Neuronal stem cell (in vitro differentiated cells): ENCODE measurements at regions not wholly inside any gene's neighbourhood (a gene's known extent, or its start where the extent isn't known, plus 50 kb on each side); places are given as distances from the start of the nearest gene placed in this dataset.
"Not testable (repeated sequence)": the region's sequence is repeated elsewhere in the genome, so short reads cannot be mapped to it uniquely, and the experiment has no call there.

Experiments used
- DNase-seq: peaks from one replicate; pipeline ENCODE4 v3.0.0-alpha.2; 2013; ENCODE audit warnings: low spot score
- H2AFZ ChIP-seq: one replicate; pipeline ENCODE4 v1.6.1; 2013; ENCODE audit warnings: mild to moderate bottlenecking, low read length, inconsistent platforms
- H2AK5ac ChIP-seq: 2 replicates; pipeline ENCODE4 v1.6.1; 2013; ENCODE audit warnings: low read depth, mild to moderate bottlenecking, inconsistent platforms, low read length, moderate library complexity, mixed read lengths
- H2BK120ac ChIP-seq: 2 replicates; pipeline ENCODE4 v1.6.1; 2013; ENCODE audit warnings: low read depth, mild to moderate bottlenecking, inconsistent platforms, low read length, moderate library complexity, mixed read lengths
- H2BK12ac ChIP-seq: one replicate; pipeline ENCODE4 v1.6.1; 2013; ENCODE audit warnings: low read length, inconsistent platforms
- H2BK15ac ChIP-seq: 2 replicates; pipeline ENCODE4 v1.6.1; 2013; ENCODE audit warnings: mild to moderate bottlenecking, low read length, inconsistent platforms, mixed read lengths
- H2BK5ac ChIP-seq: one replicate; pipeline ENCODE4 v1.6.1; 2013; ENCODE audit warnings: inconsistent platforms, mild to moderate bottlenecking, low read length, moderate library complexity
- H3K14ac ChIP-seq: one replicate; pipeline ENCODE4 v1.6.1; 2013; ENCODE audit warnings: low read length, inconsistent platforms
- H3K18ac ChIP-seq: 2 replicates; pipeline ENCODE4 v1.6.1; 2013; ENCODE audit warnings: low read length, inconsistent platforms
- H3K23ac ChIP-seq: 2 replicates; pipeline ENCODE4 v1.6.1; 2013; ENCODE audit warnings: low read depth, mild to moderate bottlenecking, mixed read lengths, low read length, inconsistent platforms; ENCODE audit not compliant: poor library complexity
- H3K27ac ChIP-seq: replicated peaks from 3 replicates; pipeline ENCODE4 v1.5.1; 2013; ENCODE audit warnings: low read length, inconsistent platforms
- H3K27me3 ChIP-seq, 3 experiments: 2 replicates each; pipeline ENCODE4 v1.6.1; 2013; ENCODE audit warnings: low read length in 3 of 3, mild to moderate bottlenecking in 2 of 3, inconsistent platforms in 1 of 3, low read depth in 1 of 3, mixed read lengths in 1 of 3, moderate library complexity in 1 of 3; ENCODE audit not compliant: control insufficient read depth in 3 of 3, insufficient read depth in 3 of 3
- H3K36me3 ChIP-seq, 2 donors: replicated peaks in 1 of 2; 2 replicates each; pipeline ENCODE4 v1.6.1; 2013; ENCODE audit warnings: low read length in 2 of 2; ENCODE audit not compliant: control insufficient read depth in 2 of 2, insufficient read depth in 2 of 2
- H3K4ac ChIP-seq: 2 replicates; pipeline ENCODE4 v1.6.1; 2013; ENCODE audit warnings: inconsistent platforms, mild to moderate bottlenecking, low read length, moderate library complexity
- H3K4me1 ChIP-seq, 2 donors: 1 replicate in 1 of 2; 2 replicates in 1 of 2; pipeline ENCODE4 v1.6.1; 2013; ENCODE audit warnings: low read length in 2 of 2, low read depth in 1 of 2; ENCODE audit not compliant: control insufficient read depth in 2 of 2, insufficient read depth in 1 of 2
- H3K4me2 ChIP-seq: one replicate; pipeline ENCODE4 v1.6.1; 2013; ENCODE audit warnings: mild to moderate bottlenecking, low read length, inconsistent platforms; ENCODE audit not compliant: insufficient read depth, poor library complexity, severe bottlenecking
- H3K4me3 ChIP-seq, 2 donors: 2 replicates each; pipeline ENCODE4 v1.5.1; 2013; ENCODE audit warnings: low read length in 2 of 2, mild to moderate bottlenecking in 2 of 2, inconsistent platforms in 1 of 2, moderate library complexity in 1 of 2
- H3K79me1 ChIP-seq: one replicate; pipeline ENCODE4 v1.6.1; 2013; ENCODE audit warnings: low read depth, mild to moderate bottlenecking, inconsistent platforms, low read length, moderate library complexity
- H3K9ac ChIP-seq: one replicate; pipeline ENCODE4 v1.6.1; 2013; ENCODE audit warnings: mild to moderate bottlenecking, low read depth, low read length, inconsistent platforms; ENCODE audit not compliant: poor library complexity
- H3K9me3 ChIP-seq, 2 donors: replicated peaks in 1 of 2; 2 replicates each; pipeline versions ENCODE3 to v1.6.1; 2013; ENCODE audit warnings: low read length in 2 of 2, mild to moderate bottlenecking in 2 of 2, inconsistent platforms in 1 of 2, low read depth in 1 of 2, mixed read lengths in 1 of 2, moderate library complexity in 1 of 2; ENCODE audit not compliant: control insufficient read depth in 2 of 2, insufficient read depth in 1 of 2
- H4K8ac ChIP-seq: one replicate; pipeline ENCODE4 v1.6.1; 2013; ENCODE audit warnings: low read depth, mild to moderate bottlenecking, inconsistent platforms, low read length, moderate library complexity
- H4K91ac ChIP-seq: one replicate; pipeline ENCODE4 v1.6.1; 2013; ENCODE audit warnings: low read length, low read depth, mild to moderate bottlenecking, inconsistent platforms; ENCODE audit not compliant: poor library complexity
- WGBS, 2 donors: extraction: QIAGEN DNeasy Blood & Tissue Kit; methylation state at CpG; one replicate each; pipeline ENCODE4 v1.1.7; 2013; ENCODE audit warnings: missing lambda C conversion rate in 2 of 2, mixed read lengths in 1 of 2; ENCODE audit not compliant: insufficient read length in 2 of 2, insufficient replicate concordance in 1 of 2; ENCODE audit errors: extremely low coverage in 2 of 2; 5-methylcytosine and 5-hydroxymethylcytosine counted together

- H3K14ac ChIP-seq, H3K27ac ChIP-seq, H3K9me3 ChIP-seq, DNase-seq, H2AK5ac ChIP-seq, H3K9ac ChIP-seq, H2BK12ac ChIP-seq, H3K36me3 ChIP-seq, H3K18ac ChIP-seq, H3K23ac ChIP-seq, H3K79me1 ChIP-seq, H2BK15ac ChIP-seq, H4K8ac ChIP-seq, H3K4me1 ChIP-seq, H3K4me2 ChIP-seq, H2AFZ ChIP-seq, H3K4me3 ChIP-seq, H3K4ac ChIP-seq, H4K91ac ChIP-seq, H2BK5ac ChIP-seq, H2BK120ac ChIP-seq: not testable (repeated sequence)
- no CpG with 5 or more reads among the region's 3 CpGs for WGBS, 2 donors
- peaks cover 0 to 11% (median 0%) of the 10 kb centered on the region in 3 experiments for H3K27me3 ChIP-seq
These were observed 237.5 kb downstream of the FAM72C start for GRCh38 chr1:143734261-143734660.

GRCh38 chr1:143730890-143731289, 240.9 kb downstream of the FAM72C start:
- no CpG with 5 or more reads among the region's 6 CpGs for WGBS, 2 donors
- H3K27ac ChIP-seq, result not testable (repeated sequence)

GRCh38 chr1:143729449-143730111, 242.2 kb downstream of the FAM72C start:
- no CpG with 5 or more reads among the region's 39 CpGs for WGBS, 2 donors
- H3K14ac ChIP-seq, H3K9me3 ChIP-seq, H3K27me3 ChIP-seq, DNase-seq, H3K18ac ChIP-seq, H2BK12ac ChIP-seq, H2BK5ac ChIP-seq, H3K4ac ChIP-seq, H3K4me1 ChIP-seq, H3K27ac ChIP-seq, H3K36me3 ChIP-seq, H2BK15ac ChIP-seq, H3K9ac ChIP-seq, H3K4me2 ChIP-seq, H3K79me1 ChIP-seq, H2AFZ ChIP-seq, H3K4me3 ChIP-seq, H2BK120ac ChIP-seq, H2AK5ac ChIP-seq, H3K23ac ChIP-seq, H4K8ac ChIP-seq, H4K91ac ChIP-seq: not testable (repeated sequence)

More at GRCh38 chr1:143730890-143731289, 240.9 kb downstream of the FAM72C start:
- H3K36me3 ChIP-seq, H3K9ac ChIP-seq, H3K23ac ChIP-seq, H3K4me3 ChIP-seq, H3K27me3 ChIP-seq, H3K18ac ChIP-seq, H3K79me1 ChIP-seq, H4K8ac ChIP-seq, H3K4ac ChIP-seq, H2BK12ac ChIP-seq, H3K14ac ChIP-seq, H2AK5ac ChIP-seq, H2BK120ac ChIP-seq, H3K4me1 ChIP-seq, H2BK5ac ChIP-seq, DNase-seq, H3K4me2 ChIP-seq, H2BK15ac ChIP-seq, H3K9me3 ChIP-seq, H4K91ac ChIP-seq, H2AFZ ChIP-seq: not testable (repeated sequence)

- H3K18ac ChIP-seq, H3K4me1 ChIP-seq, H3K4me2 ChIP-seq, H3K23ac ChIP-seq, H3K27me3 ChIP-seq, H2BK15ac ChIP-seq, H3K4me3 ChIP-seq, H3K27ac ChIP-seq, H4K8ac ChIP-seq, H3K79me1 ChIP-seq, H2BK5ac ChIP-seq, H3K9me3 ChIP-seq, H2BK120ac ChIP-seq, DNase-seq, H3K36me3 ChIP-seq, H4K91ac ChIP-seq, H3K9ac ChIP-seq, H3K14ac ChIP-seq, H2AFZ ChIP-seq, H3K4ac ChIP-seq, H2BK12ac ChIP-seq, H2AK5ac ChIP-seq: not testable (repeated sequence)
- WGBS, 2 donors, result no CpG with 5 or more reads among the region's 31 CpGs
These were observed 242.9 kb downstream of the FAM72C start for GRCh38 chr1:143728802-143729448.
